Astrocyte of the spinal cord (primary cell): ENCODE measurements at regions not wholly inside any gene's neighbourhood (a gene's known extent, or its start where the extent isn't known, plus 50 kb on each side); places are given as distances from the start of the nearest gene placed in this dataset.

Experiments used
- DNase-seq: peaks from one replicate; pipeline ENCODE4 v3.0.0; 2011; ENCODE audit warnings: low read depth, low spot score
- H3K4me3 ChIP-seq: 2 replicates; pipeline ENCODE4 v1.5.1; 2011; ENCODE audit warnings: low read depth, mild to moderate bottlenecking, low read length, moderate library complexity
- in situ Hi-C: cut with HindIII; loops from 2 replicates; pipeline ENCODE4 v1.10.0; 2017; ENCODE audit warnings: low sequenced_read_pairs
- TF ChIP-seq, protein P1 (sequence below): IDR thresholded peaks from 2 replicates; pipeline ENCODE4 v1.5.1; 2012; ENCODE audit warnings: low read depth, mild to moderate bottlenecking, low read length, inconsistent platforms

DNA sequence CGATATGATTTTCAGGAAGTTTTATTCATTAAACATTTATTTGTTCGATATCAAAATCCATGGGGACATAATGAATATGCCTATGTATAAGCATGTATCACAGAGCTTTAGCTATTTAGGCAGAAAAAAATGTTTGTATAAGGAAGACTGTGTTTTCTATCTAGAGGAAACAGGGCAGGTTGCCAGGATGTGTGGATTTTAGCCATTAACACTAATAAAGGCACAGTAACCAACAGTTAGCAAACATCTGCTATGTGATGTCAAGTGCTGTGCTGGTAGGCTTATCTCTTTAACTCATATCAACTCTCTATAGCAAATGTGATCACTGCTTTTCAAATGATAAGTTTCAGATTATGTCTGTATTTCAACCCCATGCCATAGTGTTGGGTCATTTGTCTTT lies 708.9 kb upstream of the HS3ST1 start:
- no peak for DNase-seq
- in situ Hi-C loops, result no loop called here
- H3K4me3 ChIP-seq, result no peak overlapping the region
- TF ChIP-seq, protein P1, sequence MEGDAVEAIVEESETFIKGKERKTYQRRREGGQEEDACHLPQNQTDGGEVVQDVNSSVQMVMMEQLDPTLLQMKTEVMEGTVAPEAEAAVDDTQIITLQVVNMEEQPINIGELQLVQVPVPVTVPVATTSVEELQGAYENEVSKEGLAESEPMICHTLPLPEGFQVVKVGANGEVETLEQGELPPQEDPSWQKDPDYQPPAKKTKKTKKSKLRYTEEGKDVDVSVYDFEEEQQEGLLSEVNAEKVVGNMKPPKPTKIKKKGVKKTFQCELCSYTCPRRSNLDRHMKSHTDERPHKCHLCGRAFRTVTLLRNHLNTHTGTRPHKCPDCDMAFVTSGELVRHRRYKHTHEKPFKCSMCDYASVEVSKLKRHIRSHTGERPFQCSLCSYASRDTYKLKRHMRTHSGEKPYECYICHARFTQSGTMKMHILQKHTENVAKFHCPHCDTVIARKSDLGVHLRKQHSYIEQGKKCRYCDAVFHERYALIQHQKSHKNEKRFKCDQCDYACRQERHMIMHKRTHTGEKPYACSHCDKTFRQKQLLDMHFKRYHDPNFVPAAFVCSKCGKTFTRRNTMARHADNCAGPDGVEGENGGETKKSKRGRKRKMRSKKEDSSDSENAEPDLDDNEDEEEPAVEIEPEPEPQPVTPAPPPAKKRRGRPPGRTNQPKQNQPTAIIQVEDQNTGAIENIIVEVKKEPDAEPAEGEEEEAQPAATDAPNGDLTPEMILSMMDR, result no peak

DNA sequence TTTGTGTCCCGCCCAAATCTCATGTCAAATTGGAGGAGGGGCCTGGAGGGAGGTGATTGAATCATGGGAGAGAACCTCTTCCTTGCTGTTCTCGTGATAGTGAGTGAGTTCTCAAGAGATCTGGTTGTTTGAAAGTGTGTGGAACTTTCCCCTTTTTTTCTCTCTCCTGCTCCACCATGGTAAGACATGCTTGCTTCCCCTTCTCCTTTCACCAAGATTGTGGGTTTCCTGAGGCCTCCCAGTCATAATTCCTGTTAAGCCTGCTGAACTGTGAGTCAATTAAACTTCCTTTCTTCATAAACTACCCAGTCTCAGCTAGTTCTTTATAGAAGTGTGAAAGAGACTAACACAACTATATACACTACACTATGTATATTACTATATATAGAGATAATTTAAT lies 697.8 kb upstream of the HS3ST1 start:
- no peak for DNase-seq
- TF ChIP-seq, protein P1, result no peak
- in situ Hi-C loops, result no loop called here
- no peak overlapping the region for H3K4me3 ChIP-seq

DNA sequence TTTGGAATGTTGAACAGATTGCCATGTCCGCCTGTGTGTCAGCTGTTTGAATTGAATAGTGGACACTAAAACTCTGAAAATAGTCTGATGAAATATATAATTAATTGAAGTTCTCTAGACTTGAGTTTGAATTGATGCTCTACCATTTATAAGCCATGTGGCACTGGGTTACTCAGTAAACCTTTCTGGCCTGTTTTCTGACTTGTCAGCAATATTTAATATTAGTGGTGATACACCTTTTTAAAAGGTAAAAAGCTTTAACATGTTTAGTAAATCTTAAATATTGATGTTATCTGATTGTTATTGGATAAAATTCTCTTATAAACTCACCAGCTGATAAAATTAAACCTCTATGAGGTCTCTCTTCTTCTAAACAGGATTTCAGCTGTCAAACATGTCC lies 695.4 kb upstream of the HS3ST1 start:
- in situ Hi-C loops, result no loop called here
- TF ChIP-seq, protein P1, result no peak
- no peak for DNase-seq
- H3K4me3 ChIP-seq, result no peak overlapping the region

DNA sequence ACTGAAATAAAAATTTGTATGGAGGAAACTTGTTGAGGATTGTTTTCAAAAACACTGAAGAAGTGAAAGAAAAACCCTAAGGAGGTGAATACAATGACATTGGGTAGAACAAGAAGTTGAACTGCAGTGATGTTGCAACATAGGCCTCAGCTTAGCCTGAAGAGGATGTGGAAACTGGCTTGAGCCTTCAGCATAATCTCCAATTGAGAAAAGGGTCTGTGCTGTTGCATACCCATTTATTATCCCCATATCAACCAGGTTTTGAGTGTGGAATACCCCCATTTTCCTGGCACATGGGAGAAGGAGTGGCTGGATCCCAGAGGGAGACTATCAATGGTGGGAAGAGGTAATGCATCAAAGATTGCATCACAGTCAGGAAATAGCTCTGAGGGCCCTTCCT lies 695.0 kb upstream of the HS3ST1 start:
- no peak for DNase-seq
- TF ChIP-seq, protein P1, result no peak
- no peak overlapping the region for H3K4me3 ChIP-seq
- in situ Hi-C loops, result no loop called here

DNA sequence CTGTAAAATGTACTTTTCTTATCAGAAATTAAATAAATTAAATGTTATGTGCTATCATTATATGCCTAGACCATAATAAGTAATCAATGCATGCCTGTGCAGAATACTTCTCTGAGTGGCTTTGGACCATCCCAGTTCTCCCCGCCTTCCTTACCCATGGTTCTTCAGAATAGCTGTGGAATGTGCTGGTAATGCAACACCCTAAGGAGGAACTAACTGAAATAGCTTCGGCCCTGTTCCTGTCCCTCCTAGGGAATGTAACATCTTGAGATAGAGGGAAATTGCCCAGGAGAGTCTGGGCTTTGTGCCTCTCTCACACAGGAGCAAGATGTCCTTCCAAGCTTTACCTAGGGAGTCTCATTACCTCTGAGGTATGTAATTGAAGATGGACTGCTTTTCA lies 693.6 kb upstream of the HS3ST1 start:
- TF ChIP-seq, protein P1, result no peak
- no peak overlapping the region for H3K4me3 ChIP-seq
- no peak for DNase-seq
- in situ Hi-C loops, result no loop called here

DNA sequence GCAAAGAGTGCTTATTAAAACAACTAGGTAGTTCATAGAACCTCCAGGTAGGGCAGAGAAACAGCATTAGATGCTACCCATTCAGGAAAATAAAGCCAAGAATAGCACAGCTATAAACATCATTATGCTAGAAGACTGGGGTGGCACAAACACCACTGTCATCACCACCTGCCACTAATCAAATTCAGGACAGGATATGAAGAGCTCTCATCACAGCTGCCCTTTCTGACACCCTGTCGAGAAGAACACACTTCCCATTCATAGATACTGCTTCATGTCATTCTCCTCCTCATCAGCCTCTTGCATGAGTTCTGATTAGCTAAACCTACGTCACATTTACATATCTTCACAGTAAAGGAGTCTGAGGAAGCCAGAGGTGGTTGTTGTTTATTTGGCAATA lies 692.3 kb upstream of the HS3ST1 start:
- in situ Hi-C loops, result no loop called here
- TF ChIP-seq, protein P1, result no peak
- no peak for DNase-seq
- H3K4me3 ChIP-seq, result no peak overlapping the region

DNA sequence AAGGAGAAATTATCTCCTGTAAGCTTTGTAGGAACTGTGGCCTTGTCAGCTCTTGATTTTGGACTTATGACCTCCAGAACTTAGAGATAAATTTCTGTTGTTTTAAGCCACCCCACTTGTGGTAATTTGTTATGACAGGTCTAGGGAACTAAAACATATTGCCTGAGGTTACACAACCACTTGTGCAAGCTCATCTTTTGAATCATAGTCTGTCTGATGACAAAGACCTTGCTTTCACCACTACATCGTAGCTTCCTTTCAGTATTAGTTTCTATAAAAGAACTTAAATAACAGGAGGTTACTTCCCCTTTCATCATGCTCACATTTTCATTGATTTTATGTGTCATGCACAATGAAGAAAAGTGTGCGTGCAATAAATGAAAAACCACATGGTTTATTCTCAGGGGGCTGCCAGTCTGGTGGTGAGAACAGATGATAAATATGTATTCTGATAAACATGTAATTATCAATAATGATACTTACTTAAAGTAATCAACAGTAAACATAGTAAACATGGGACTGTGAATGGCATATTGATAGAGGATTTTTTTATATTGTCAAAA lies 690.0 kb upstream of the HS3ST1 start:
- no peak for DNase-seq
- in situ Hi-C loops, result no loop called here
- no peak overlapping the region for H3K4me3 ChIP-seq
- TF ChIP-seq, protein P1, result no peak
